HepG2 (cell line): ENCODE measurements at regions not wholly inside any gene's neighbourhood (a gene's known extent, or its start where the extent isn't known, plus 50 kb on each side); places are given as distances from the start of the nearest gene placed in this dataset.
A peak's percentile ranks its signal among the peaks of the same experiment; 100 is the strongest.

ENCODE experiments used
- ATAC-seq: fragments of 200-7000 bp; cut with Tn5 transposase; 3 replicates; pipeline ENCODE4 v1.9.1; 2020; ENCODE audit warnings: mild to moderate bottlenecking, moderate library complexity
- BruUV-seq: library from RNA; stranded (reverse); fragments of 400-500 nt; replicated peaks from 2 replicates; lab custom pipeline; 2021; lab: Mats Ljungman, UMichigan
- CTCF ChIA-PET: fragments of 300-600 bp; formaldehyde crosslinking; extraction: SDS; loops from one replicate; lab custom pipeline; 2021; ENCODE audit warnings: low total read pairs, inconsistent platforms, low intra/inter-chr PET ratio; lab: Yijun Ruan, JAX
- POLR2A ChIA-PET: fragments of 350-600 bp; sonication (Branson Sonifier 250); formaldehyde crosslinking; loops from one replicate; lab custom pipeline; 2020; ENCODE audit warnings: antibody characterized with exemption, inconsistent platforms; lab: Yijun Ruan, JAX
- DNase-seq: peaks from one replicate; pipeline ENCODE4 v3.0.0-alpha.2; 2015; ENCODE audit warnings: low spot score
- FAIRE-seq: peaks from 3 replicates; lab custom pipeline; 2011; peaks lifted over from hg19 to GRCh38; lab: Jason Lieb, UNC
- H2AFZ ChIP-seq: one replicate; pipeline ENCODE4 v1.6.1; 2011; ENCODE audit warnings: low read length, inconsistent platforms
- H3K27ac ChIP-seq: fragments of 300-600 bp; 3 replicates; pipeline ENCODE4 v1.8.0; 2011; ENCODE audit warnings: mixed run types, mild to moderate bottlenecking, mixed read lengths, low read length, inconsistent platforms; ENCODE audit not compliant: insufficient read depth; ENCODE audit errors: extremely low read length
- H3K27me3 ChIP-seq, 2 experiments: fragments of 200-600 bp in 1 of 2; 2 replicates in 1 of 2; 3 replicates in 1 of 2; pipeline versions ENCODE4 v1.6.0 to v1.8.0; 2011; ENCODE audit warnings: low read length in 2 of 2, mild to moderate bottlenecking in 2 of 2, moderate library complexity in 2 of 2, inconsistent platforms in 1 of 2; ENCODE audit not compliant: insufficient read depth in 2 of 2, control insufficient read depth in 1 of 2
- H3K36me3 ChIP-seq, 2 experiments: fragments of 200-600 bp in 1 of 2; replicated peaks in 1 of 2; 2 replicates in 1 of 2; 3 replicates in 1 of 2; pipeline versions ENCODE4 v1.5.1 to v1.8.0; 2011; ENCODE audit warnings: low read length in 2 of 2, inconsistent platforms in 1 of 2; ENCODE audit not compliant: insufficient read depth in 2 of 2, control insufficient read depth in 1 of 2
- H3K4me1 ChIP-seq: 2 replicates; pipeline ENCODE4 v1.5.1; 2012; ENCODE audit warnings: low read length, inconsistent platforms; ENCODE audit not compliant: insufficient read depth
- H3K4me2 ChIP-seq: 2 replicates; pipeline ENCODE4 v1.6.0; 2011; ENCODE audit warnings: low read depth, low read length, inconsistent platforms
- H3K4me3 ChIP-seq, 3 experiments: fragments of 200-600 bp in 1 of 3; sonication (generic), shearing (Covaris generic) in 1 of 3; replicated peaks in 1 of 3; 2 replicates each; pipeline ENCODE4 v1.5.1; 2011 to 2016; ENCODE audit warnings: low read length in 3 of 3, inconsistent platforms in 2 of 3, low read depth in 2 of 3, mild to moderate bottlenecking in 2 of 3, control low read depth in 1 of 3, mixed read lengths in 1 of 3; ENCODE audit not compliant: insufficient read depth in 1 of 3
- H3K79me2 ChIP-seq: one replicate; pipeline ENCODE4 v1.6.1; 2011; ENCODE audit warnings: low read length, inconsistent platforms; ENCODE audit not compliant: insufficient read depth
- H3K9ac ChIP-seq: 2 replicates; pipeline ENCODE4 v1.6.0; 2011; ENCODE audit warnings: mild to moderate bottlenecking, low read depth, low read length, inconsistent platforms; ENCODE audit not compliant: insufficient read depth
- H3K9me3 ChIP-seq: 2 replicates; pipeline ENCODE4 v1.5.1; 2012; ENCODE audit warnings: mild to moderate bottlenecking, low read length
- H4K20me1 ChIP-seq: 2 replicates; pipeline ENCODE4 v1.6.0; 2011; ENCODE audit warnings: inconsistent platforms, mild to moderate bottlenecking, low read length, moderate library complexity; ENCODE audit not compliant: insufficient read depth
- CENPT ChIP-seq: sonication (generic); formaldehyde crosslinking; IDR thresholded peaks from 2 replicates; pipeline ENCODE4 v1.8.0; 2022; ENCODE audit warnings: low read depth, mild to moderate bottlenecking, moderate library complexity, missing genetic modification reagents
- ELF4 ChIP-seq: sonication (generic); formaldehyde crosslinking; IDR thresholded peaks from 2 replicates; pipeline ENCODE4 v1.5.0; 2020; ENCODE audit warnings: missing genetic modification reagents, mild to moderate bottlenecking, moderate library complexity, borderline replicate concordance
- RFX1 ChIP-seq: fragments of 450-650 bp; IDR thresholded peaks from 2 replicates; pipeline ENCODE4 v1.6.1; 2017
- ZBTB7B ChIP-seq: sonication (generic); formaldehyde crosslinking; IDR thresholded peaks from 2 replicates; pipeline ENCODE4 v1.4.0; 2020; ENCODE audit warnings: missing genetic modification reagents
- ZNF20 ChIP-seq: sonication (generic); formaldehyde crosslinking; IDR thresholded peaks from 2 replicates; pipeline ENCODE4 v1.4.0; 2020; ENCODE audit warnings: mild to moderate bottlenecking, moderate library complexity, missing genetic modification reagents
- ZNF564 ChIP-seq: sonication (generic); formaldehyde crosslinking; IDR thresholded peaks from 2 replicates; pipeline ENCODE4 v1.8.1; 2023; ENCODE audit warnings: mild to moderate bottlenecking, missing genetic modification reagents
- WGBS: methylation state at CpG from one replicate; pipeline ENCODE4 v1.1.6; 2017; ENCODE audit warnings: low lambda C conversion rate; 5-methylcytosine and 5-hydroxymethylcytosine counted together
- in situ Hi-C: cut with HindIII; loops from 2 replicates; pipeline ENCODE4 v1.10.0; 2017; ENCODE audit warnings: low pct_unique_long_range_greater_than_20kb; ENCODE audit not compliant: extremely low pct_ligation_motif_present
- intact Hi-C: fragments of 100-400 bp; cut with micrococcal nuclease; formaldehyde crosslinking; loops from one replicate; pipeline ENCODE4 v1.10.0; 2022; ENCODE audit not compliant: unreplicated experiment
- TF ChIP-seq, protein P1 (sequence below): sonication (generic); formaldehyde crosslinking; IDR thresholded peaks from 2 replicates; pipeline ENCODE4 v1.8.1; 2022; ENCODE audit warnings: low read depth, mild to moderate bottlenecking, missing genetic modification reagents

DNA sequence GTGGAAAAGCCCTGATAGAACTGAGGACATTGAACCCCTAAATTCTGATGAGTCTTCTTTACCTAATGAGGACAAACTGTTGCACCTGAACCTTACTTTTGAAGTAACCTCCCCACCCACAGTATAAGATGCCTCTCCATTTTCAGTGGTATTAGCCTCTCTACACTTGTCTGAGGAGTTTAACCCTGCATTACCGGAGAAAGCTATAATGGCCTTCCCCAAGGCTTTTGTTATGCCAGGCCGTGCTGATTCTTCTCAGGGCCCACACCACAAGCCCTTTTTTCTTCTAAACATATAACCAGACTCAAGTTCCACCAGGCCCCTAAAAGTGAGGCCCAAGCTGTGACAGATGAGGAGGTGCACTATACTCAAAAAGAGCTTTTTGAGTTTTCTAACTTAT lies 345.8 kb upstream of the GRID2 start:
- intact Hi-C loops (no loop called here), in situ Hi-C loops (no loop called here)
- H3K36me3 ChIP-seq: no peaks in the 10 kb centered on the region
- 0% methylated on average over 2 of the region's 2 CpGs for WGBS
- H4K20me1 ChIP-seq: no peaks in the 10 kb centered on the region
- H3K4me2 ChIP-seq: no peak overlapping the region
- peaks cover 20% of the 10 kb centered on the region for H3K9me3 ChIP-seq
- no peak overlapping the region for H2AFZ ChIP-seq
- H3K4me1 ChIP-seq: no peaks in the 10 kb centered on the region
- H3K27ac ChIP-seq: no peak overlapping the region
- no peak overlapping the region for H3K9ac ChIP-seq
- BruUV-seq: no TSS peak
- ChIA-PET POLR2A (no interaction called here), CTCF (no interaction called here)
- ATAC-seq (no peak), DNase-seq (no peak), FAIRE-seq (no peak)
- no peak for TF ChIP-seq ZBTB7B
- H3K79me2 ChIP-seq: no peaks in the 10 kb centered on the region
- no peak overlapping the region for H3K4me3 ChIP-seq
- no peaks in the 10 kb centered on the region; a peak in 1 of 5 replicates for H3K27me3 ChIP-seq

GRCh38 chr4:91958596-91958995 lies 345.2 kb upstream of the GRID2 start:
- Histone ChIP-seq H3K9me3 (peaks cover 18% of the 10 kb centered on the region), H2AFZ (no peak overlapping the region), H3K4me1 (no peaks in the 10 kb centered on the region), H4K20me1 (no peaks in the 10 kb centered on the region), H3K27ac (no peak overlapping the region), H3K36me3 (no peaks in the 10 kb centered on the region), H3K79me2 (no peaks in the 10 kb centered on the region), H3K27me3 (no peaks in the 10 kb centered on the region; a peak in 1 of 5 replicates), H3K4me3 (no peak overlapping the region), H3K4me2 (no peak overlapping the region), H3K9ac (no peak overlapping the region)
- FAIRE-seq (no peak), DNase-seq (no peak), ATAC-seq (no peak)
- whole genome bisulfite sequencing: 0% methylated on average over 2 of the region's 2 CpGs
- TF ChIP-seq RFX1 (peak; percentile 25; the same call in 1 of the 2 replicates), ZNF564 (no peak)
- POLR2A ChIA-PET: no interaction called here
- intact Hi-C loops (no loop called here), in situ Hi-C loops (no loop called here)
- CTCF ChIA-PET: no interaction called here
- BruUV-seq: no TSS peak

GRCh38 chr4:91961504-91961903 lies 342.3 kb upstream of the GRID2 start:
- Histone ChIP-seq H3K9me3 (no peaks in the 10 kb centered on the region; the same call in 1 of the 2 replicates), H2AFZ (no peak overlapping the region), H3K4me1 (no peaks in the 10 kb centered on the region), H4K20me1 (no peaks in the 10 kb centered on the region), H3K79me2 (no peaks in the 10 kb centered on the region), H3K27me3 (no peaks in the 10 kb centered on the region; a peak in 1 of 5 replicates), H3K9ac (no peak overlapping the region), H3K4me3 (no peak overlapping the region), H3K4me2 (no peak overlapping the region), H3K36me3 (no peaks in the 10 kb centered on the region), H3K27ac (no peak overlapping the region)
- in situ Hi-C loops (no loop called here), intact Hi-C loops (no loop called here)
- ChIA-PET CTCF (no interaction called here), POLR2A (no interaction called here)
- DNase-seq: no peak
- BruUV-seq: no TSS peak
- no peak for TF ChIP-seq CENPT (CRISPR knock-in tag)
- no peak for TF ChIP-seq ZNF20
- TF ChIP-seq ELF4 (CRISPR knock-in tag): no peak
- TF ChIP-seq, protein P1, sequence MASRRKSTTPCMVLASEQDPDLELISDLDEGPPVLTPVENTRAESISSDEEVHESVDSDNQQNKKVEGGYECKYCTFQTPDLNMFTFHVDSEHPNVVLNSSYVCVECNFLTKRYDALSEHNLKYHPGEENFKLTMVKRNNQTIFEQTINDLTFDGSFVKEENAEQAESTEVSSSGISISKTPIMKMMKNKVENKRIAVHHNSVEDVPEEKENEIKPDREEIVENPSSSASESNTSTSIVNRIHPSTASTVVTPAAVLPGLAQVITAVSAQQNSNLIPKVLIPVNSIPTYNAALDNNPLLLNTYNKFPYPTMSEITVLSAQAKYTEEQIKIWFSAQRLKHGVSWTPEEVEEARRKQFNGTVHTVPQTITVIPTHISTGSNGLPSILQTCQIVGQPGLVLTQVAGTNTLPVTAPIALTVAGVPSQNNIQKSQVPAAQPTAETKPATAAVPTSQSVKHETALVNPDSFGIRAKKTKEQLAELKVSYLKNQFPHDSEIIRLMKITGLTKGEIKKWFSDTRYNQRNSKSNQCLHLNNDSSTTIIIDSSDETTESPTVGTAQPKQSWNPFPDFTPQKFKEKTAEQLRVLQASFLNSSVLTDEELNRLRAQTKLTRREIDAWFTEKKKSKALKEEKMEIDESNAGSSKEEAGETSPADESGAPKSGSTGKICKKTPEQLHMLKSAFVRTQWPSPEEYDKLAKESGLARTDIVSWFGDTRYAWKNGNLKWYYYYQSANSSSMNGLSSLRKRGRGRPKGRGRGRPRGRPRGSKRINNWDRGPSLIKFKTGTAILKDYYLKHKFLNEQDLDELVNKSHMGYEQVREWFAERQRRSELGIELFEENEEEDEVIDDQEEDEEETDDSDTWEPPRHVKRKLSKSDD: no peak
- ATAC-seq: no peak
- FAIRE-seq: no peak
